PC-3 (cell line): ENCODE measurements at regions not wholly inside any gene's neighbourhood (a gene's known extent, or its start where the extent isn't known, plus 50 kb on each side); places are given as distances from the start of the nearest gene placed in this dataset.

Experiments used
- ATAC-seq: fragments of 200-7000 bp; cut with Tn5 transposase; 2 replicates; pipeline ENCODE4 v1.9.1; 2020; ENCODE audit warnings: mild to moderate bottlenecking, moderate library complexity
- BruUV-seq: library from RNA; stranded (reverse); fragments of 400-500 nt; replicated peaks from 2 replicates; lab custom pipeline; 2021; lab: Mats Ljungman, UMichigan
- CTCF ChIA-PET: fragments of 300-600 bp; sonication (Branson Sonifier 250); formaldehyde crosslinking; loops from one replicate; lab custom pipeline; 2022; ENCODE audit warnings: antibody characterized with exemption; lab: Charles Lee
- POLR2A ChIA-PET: fragments of 300-600 bp; sonication (Branson Sonifier 250); formaldehyde crosslinking; loops from one replicate; lab custom pipeline; 2022; ENCODE audit warnings: antibody characterized with exemption; ENCODE audit not compliant: unreplicated experiment; lab: Charles Lee
- DNase-seq: peaks from one replicate; pipeline ENCODE4 v3.0.0-alpha.2; 2015
- H2AFZ ChIP-seq: fragments of 300-600 bp; sonication (generic); 2 replicates; pipeline ENCODE4 v1.6.0; 2016; ENCODE audit warnings: antibody characterized with exemption, low read length
- H3F3A ChIP-seq: fragments of 300-600 bp; sonication (generic); one replicate; pipeline ENCODE4 v1.6.0; 2017; ENCODE audit warnings: antibody characterized with exemption, low read length, control low read depth, mild to moderate bottlenecking; ENCODE audit not compliant: unreplicated experiment
- H3K27ac ChIP-seq: fragments of 300-600 bp; sonication (generic); 2 replicates; pipeline ENCODE4 v1.5.1; 2016; ENCODE audit warnings: mild to moderate bottlenecking, low read length
- H3K27me3 ChIP-seq: fragments of 300-600 bp; sonication (generic); 2 replicates; pipeline ENCODE4 v1.6.1; 2016; ENCODE audit warnings: low read length, mixed read lengths
- H3K36me3 ChIP-seq: fragments of 300-600 bp; sonication (generic); 2 replicates; pipeline ENCODE4 v1.6.1; 2016; ENCODE audit warnings: low read depth, mixed run types, low read length, mixed read lengths
- H3K4me1 ChIP-seq: fragments of 300-600 bp; sonication (generic); 2 replicates; pipeline ENCODE4 v1.5.1; 2016; ENCODE audit warnings: low read length; ENCODE audit not compliant: insufficient read depth
- H3K4me2 ChIP-seq: fragments of 300-600 bp; sonication (generic); 2 replicates; pipeline ENCODE4 v1.6.0; 2016; ENCODE audit warnings: low read length
- H3K4me3 ChIP-seq: fragments of 300-600 bp; sonication (generic); 2 replicates; pipeline ENCODE4 v1.5.1; 2016; ENCODE audit warnings: mild to moderate bottlenecking, low read length, mixed read lengths
- H3K79me2 ChIP-seq: fragments of 300-600 bp; sonication (generic); 2 replicates; pipeline ENCODE4 v1.6.1; 2017; ENCODE audit warnings: low read length, mixed read lengths
- H3K9ac ChIP-seq: fragments of 300-600 bp; sonication (generic); 2 replicates; pipeline ENCODE4 v1.6.0; 2016; ENCODE audit warnings: mild to moderate bottlenecking, low read length
- H3K9me2 ChIP-seq: fragments of 300-600 bp; sonication (generic); replicated peaks from 2 replicates; pipeline ENCODE4 v1.6.1; 2016; ENCODE audit warnings: mixed run types, low read length, mixed read lengths
- H3K9me3 ChIP-seq: fragments of 300-600 bp; sonication (generic); 2 replicates; pipeline ENCODE4 v1.6.1; 2016; ENCODE audit warnings: low read length, mixed read lengths
- H4K20me1 ChIP-seq: fragments of 300-600 bp; sonication (generic); 2 replicates; pipeline ENCODE4 v1.6.1; 2016; ENCODE audit warnings: low read length, mixed read lengths
- CTCF ChIP-seq: fragments of 300-600 bp; sonication (generic); conservative IDR thresholded peaks from 2 replicates; pipeline ENCODE4 v1.5.1; 2017; ENCODE audit warnings: antibody characterized with exemption, low read depth, mild to moderate bottlenecking, low read length
- EZH2 ChIP-seq: fragments of 300-600 bp; sonication (generic); IDR thresholded peaks from one replicate; pipeline ENCODE4 v1.6.1; 2017; ENCODE audit warnings: antibody characterized with exemption, mild to moderate bottlenecking, low read length; ENCODE audit not compliant: unreplicated experiment
- EZH2phosphoT487 ChIP-seq: fragments of 300-600 bp; sonication (generic); IDR thresholded peaks from 2 replicates; pipeline ENCODE4 v1.6.1; 2018; ENCODE audit warnings: mild to moderate bottlenecking, antibody characterized with exemption, low read length, borderline replicate concordance
- intact Hi-C: fragments of 100-400 bp; cut with micrococcal nuclease; formaldehyde crosslinking; loops from 2 replicates; pipeline ENCODE4 v1.9.0; 2023

GRCh38 chr5:51598026-51598425 is 214.8 kb downstream of the ISL1 start:
- DNase-seq (no peak), ATAC-seq (no peak)
- H3K4me2 ChIP-seq, result no peak overlapping the region
- no peaks in the 10 kb centered on the region for H3F3A ChIP-seq
- H3K4me1 ChIP-seq, result no peaks in the 10 kb centered on the region
- intact Hi-C loops, result no loop called here
- no peaks in the 10 kb centered on the region for H3K79me2 ChIP-seq
- no peak overlapping the region for H3K4me3 ChIP-seq
- no peak overlapping the region for H2AFZ ChIP-seq
- BruUV-seq, result no TSS peak
- no peaks in the 10 kb centered on the region for H3K9me3 ChIP-seq
- POLR2A ChIA-PET, result no interaction called here
- CTCF ChIA-PET, result no interaction called here
- no peaks in the 10 kb centered on the region for H4K20me1 ChIP-seq
- no peak for TF ChIP-seq CTCF
- TF ChIP-seq EZH2, result no peak
- no peaks in the 10 kb centered on the region for H3K36me3 ChIP-seq
- H3K9me2 ChIP-seq, result no peaks in the 10 kb centered on the region
- H3K9ac ChIP-seq, result no peak overlapping the region
- no peak overlapping the region for H3K27ac ChIP-seq
- no peaks in the 10 kb centered on the region for H3K27me3 ChIP-seq

- Histone ChIP-seq H3K9ac (no peak overlapping the region), H3K27ac (no peak overlapping the region), H3K36me3 (no peaks in the 10 kb centered on the region), H2AFZ (no peak overlapping the region), H3K9me2 (no peaks in the 10 kb centered on the region), H4K20me1 (no peaks in the 10 kb centered on the region), H3K79me2 (no peaks in the 10 kb centered on the region), H3K4me3 (no peak overlapping the region), H3K4me2 (no peak overlapping the region), H3F3A (no peaks in the 10 kb centered on the region), H3K27me3 (no peaks in the 10 kb centered on the region), H3K4me1 (no peaks in the 10 kb centered on the region), H3K9me3 (no peaks in the 10 kb centered on the region)
- ChIA-PET POLR2A (no interaction called here), CTCF (no interaction called here)
- DNase-seq (no peak), ATAC-seq (no peak)
- TF ChIP-seq CTCF, result no peak
- no peak for TF ChIP-seq EZH2phosphoT487
- no peak for TF ChIP-seq EZH2
- no TSS peak for BruUV-seq
- intact Hi-C loops, result no loop called here
Measured at GRCh38 chr5:51599587-51599986, 216.3 kb downstream of the ISL1 start.

GRCh38 chr5:51604324-51604723 is 221.1 kb downstream of the ISL1 start:
- H2AFZ ChIP-seq, result no peak overlapping the region
- H3K9me3 ChIP-seq, result no peaks in the 10 kb centered on the region
- no peaks in the 10 kb centered on the region for H3F3A ChIP-seq
- H3K4me1 ChIP-seq, result no peaks in the 10 kb centered on the region
- no peaks in the 10 kb centered on the region for H4K20me1 ChIP-seq
- DNase-seq, result no peak
- H3K4me2 ChIP-seq, result no peak overlapping the region
- H3K27ac ChIP-seq, result no peak overlapping the region
- ChIA-PET POLR2A (no interaction called here), CTCF (no interaction called here)
- BruUV-seq, result no TSS peak
- TF ChIP-seq EZH2phosphoT487 (no peak), EZH2 (no peak), CTCF (no peak)
- intact Hi-C loops, result no loop called here
- no peaks in the 10 kb centered on the region for H3K79me2 ChIP-seq
- no peaks in the 10 kb centered on the region for H3K36me3 ChIP-seq
- no peak for ATAC-seq
- H3K9me2 ChIP-seq, result no peaks in the 10 kb centered on the region
- no peaks in the 10 kb centered on the region for H3K27me3 ChIP-seq
- no peak overlapping the region for H3K9ac ChIP-seq
- no peak overlapping the region for H3K4me3 ChIP-seq
